Naive B cell (primary cell): ENCODE measurements at regions not wholly inside any gene's neighbourhood (a gene's known extent, or its start where the extent isn't known, plus 50 kb on each side); places are given as distances from the start of the nearest gene placed in this dataset.

Experiments
- ATAC-seq, 2 donors: fragments of 150-1000 bp; cut with Tn5 transposase; 2 replicates each; pipeline ENCODE4 v1.10.0; 2021; ENCODE audit warnings: low read depth in 2 of 2, mild to moderate bottlenecking in 2 of 2, moderate library complexity in 2 of 2
- DNase-seq: peaks from one replicate; pipeline ENCODE4 v3.0.0; 2022
- H3K27ac Mint-ChIP-seq, 6 donors: one replicate each; pipeline ENCODE4 v1.8.0; 2020 to 2022; ENCODE audit warnings: mild to moderate bottlenecking in 6 of 6, mixed read lengths in 6 of 6, moderate library complexity in 5 of 6, inconsistent platforms in 2 of 6
- H3K27me3 Mint-ChIP-seq, 3 donors: one replicate each; pipeline ENCODE4 v1.8.0; 2021 to 2022; ENCODE audit warnings: mixed read lengths in 3 of 3, mild to moderate bottlenecking in 1 of 3
- H3K36me3 Mint-ChIP-seq, 2 donors: one replicate each; pipeline ENCODE4 v1.8.0; 2020 to 2022; ENCODE audit warnings: mixed read lengths in 2 of 2, inconsistent platforms in 1 of 2, mild to moderate bottlenecking in 1 of 2
- H3K4me1 Mint-ChIP-seq, 3 donors: one replicate each; pipeline ENCODE4 v1.8.0; 2020 to 2022; ENCODE audit warnings: mixed read lengths in 3 of 3, inconsistent platforms in 1 of 3, mild to moderate bottlenecking in 1 of 3, moderate library complexity in 1 of 3
- H3K4me3 Mint-ChIP-seq, 8 donors: one replicate each; pipeline ENCODE4 v1.8.0; 2020 to 2022; ENCODE audit warnings: mild to moderate bottlenecking in 8 of 8, mixed read lengths in 8 of 8, moderate library complexity in 8 of 8, inconsistent platforms in 2 of 8
- H3K9me3 Mint-ChIP-seq, 7 donors: one replicate each; pipeline ENCODE4 v1.8.0; 2020 to 2022; ENCODE audit warnings: mixed read lengths in 7 of 7, mild to moderate bottlenecking in 5 of 7, inconsistent platforms in 2 of 7, moderate library complexity in 1 of 7

DNA sequence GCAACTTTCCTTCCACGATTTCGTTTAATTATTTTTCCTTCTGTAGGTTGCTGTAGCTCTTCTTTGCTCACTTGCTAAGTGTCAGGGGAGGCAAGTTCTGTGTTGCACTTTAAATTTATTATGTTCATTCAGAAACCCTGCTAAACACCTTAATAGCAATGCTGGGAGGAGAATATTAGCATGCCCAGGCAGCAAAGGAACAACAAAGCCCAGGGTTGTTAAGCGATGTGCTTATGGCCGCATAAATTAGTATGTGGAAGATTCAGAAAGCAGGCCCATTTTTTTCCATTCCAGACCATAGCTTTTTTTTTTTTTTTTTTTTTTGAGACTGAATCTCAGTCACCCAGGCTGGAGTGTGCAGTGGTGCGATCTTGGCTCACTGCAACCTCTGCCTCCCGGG, 151.3 kb downstream of the BACH1 start:
- ATAC-seq (no peak), DNase-seq (no peak)
- Mint-ChIP-seq H3K36me3 (peaks cover 10 to 14% of the 10 kb centered on the region in 2 donors), H3K27me3 (no peaks in the 10 kb centered on the region), H3K4me1 (peaks cover 0 to 5% (median 2%) of the 10 kb centered on the region in 3 donors), H3K4me3 (peak overlapping the region in 1 of 8 donors; percentile 25), H3K27ac (peak overlapping the region in 1 of 6 donors; percentile 51), H3K9me3 (peaks cover 4 to 20% (median 12%) of the 10 kb centered on the region in 7 donors)

DNA sequence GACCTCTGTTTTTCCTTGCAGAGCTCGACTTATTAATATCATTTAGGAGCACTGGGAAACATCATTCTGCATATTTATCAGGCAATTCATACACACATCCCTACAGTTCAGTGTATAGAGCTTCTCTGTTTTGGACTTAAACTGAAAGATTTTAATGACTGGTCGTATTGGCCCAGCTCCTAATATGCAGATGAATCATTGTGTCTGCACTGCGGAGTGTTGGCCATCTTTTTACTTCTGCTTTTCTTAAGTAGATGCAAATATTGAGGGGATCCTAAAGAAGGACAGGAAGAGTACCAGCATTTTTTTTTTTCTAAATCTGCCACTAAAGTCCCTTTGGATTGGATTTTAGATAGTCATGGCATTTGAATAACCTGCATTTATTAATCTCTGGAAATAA, 154.8 kb downstream of the BACH1 start:
- Mint-ChIP-seq H3K4me3 (no peak overlapping the region), H3K27ac (no peak overlapping the region), H3K36me3 (peaks cover 9 to 10% of the 10 kb centered on the region in 2 donors), H3K9me3 (peaks cover 2 to 17% (median 10%) of the 10 kb centered on the region in 7 donors), H3K4me1 (peaks cover 0 to 5% (median 2%) of the 10 kb centered on the region in 3 donors), H3K27me3 (no peaks in the 10 kb centered on the region)
- no peak for ATAC-seq
- no peak for DNase-seq

DNA sequence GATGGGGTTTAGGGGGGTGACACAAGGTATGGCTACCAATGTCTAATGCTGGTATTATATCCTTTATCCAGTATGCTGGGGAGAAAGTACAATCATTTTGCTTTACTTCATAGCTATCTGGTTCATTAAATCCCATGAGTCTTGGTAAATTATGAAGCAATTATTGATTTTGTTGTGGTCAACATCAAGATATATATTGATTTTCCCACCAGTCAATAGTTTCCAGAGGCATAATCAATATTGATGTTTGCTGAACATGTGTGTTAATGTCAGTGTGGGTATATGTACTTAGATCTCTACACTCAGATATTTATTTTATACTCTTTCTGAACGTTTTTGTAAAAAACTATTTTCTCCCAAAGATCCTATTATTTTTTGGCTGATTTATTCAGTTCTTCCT, 155.5 kb downstream of the BACH1 start:
- Mint-ChIP-seq H3K4me3 (no peak overlapping the region), H3K27ac (no peak overlapping the region), H3K36me3 (peaks cover 4% of the 10 kb centered on the region in 2 donors), H3K27me3 (no peaks in the 10 kb centered on the region), H3K4me1 (peaks cover 0 to 5% (median 2%) of the 10 kb centered on the region in 3 donors), H3K9me3 (peaks cover 2 to 10% (median 5%) of the 10 kb centered on the region in 7 donors)
- no peak for ATAC-seq
- DNase-seq, result no peak

- H3K4me3 Mint-ChIP-seq, result no peak overlapping the region
- ATAC-seq, result no peak
- no peak overlapping the region for H3K27ac Mint-ChIP-seq
These were observed 163.8 kb downstream of the BACH1 start for GRCh38 chr21:29462479-29462878.

DNA sequence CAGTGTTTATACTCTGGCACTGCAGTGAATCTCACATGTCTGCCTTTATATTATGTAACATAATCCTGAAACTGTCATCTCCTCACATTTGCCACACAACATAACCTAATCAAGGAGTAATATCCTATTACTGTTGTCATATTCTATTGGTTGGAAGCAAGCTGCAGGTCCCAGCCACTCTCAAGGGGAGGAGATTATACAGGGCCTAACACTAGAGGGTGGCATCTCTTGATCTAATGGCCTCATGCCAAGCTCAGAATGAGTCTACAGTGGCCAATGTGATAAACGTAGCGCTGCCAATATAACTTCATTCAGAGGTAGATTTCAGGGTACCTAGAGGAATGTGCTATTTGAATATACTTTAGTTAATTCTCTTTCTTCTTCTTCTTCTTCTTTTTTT, 166.8 kb downstream of the BACH1 start:
- Mint-ChIP-seq H3K27me3 (no peaks in the 10 kb centered on the region), H3K4me1 (peaks cover under 1 to 5% (median 5%) of the 10 kb centered on the region in 3 donors), H3K4me3 (no peak overlapping the region), H3K27ac (no peak overlapping the region), H3K9me3 (peaks cover 0 to 11% (median 3%) of the 10 kb centered on the region in 7 donors), H3K36me3 (peaks cover 6 to 10% of the 10 kb centered on the region in 2 donors)
- ATAC-seq (no peak), DNase-seq (no peak)

More at GRCh38 chr21:29462479-29462878, 163.8 kb downstream of the BACH1 start:
- Mint-ChIP-seq H3K27me3 (no peaks in the 10 kb centered on the region), H3K9me3 (peaks cover 0 to 11% (median 3%) of the 10 kb centered on the region in 7 donors), H3K4me1 (no peaks in the 10 kb centered on the region), H3K36me3 (peaks cover 6 to 16% of the 10 kb centered on the region in 2 donors)
- DNase-seq, result no peak

DNA sequence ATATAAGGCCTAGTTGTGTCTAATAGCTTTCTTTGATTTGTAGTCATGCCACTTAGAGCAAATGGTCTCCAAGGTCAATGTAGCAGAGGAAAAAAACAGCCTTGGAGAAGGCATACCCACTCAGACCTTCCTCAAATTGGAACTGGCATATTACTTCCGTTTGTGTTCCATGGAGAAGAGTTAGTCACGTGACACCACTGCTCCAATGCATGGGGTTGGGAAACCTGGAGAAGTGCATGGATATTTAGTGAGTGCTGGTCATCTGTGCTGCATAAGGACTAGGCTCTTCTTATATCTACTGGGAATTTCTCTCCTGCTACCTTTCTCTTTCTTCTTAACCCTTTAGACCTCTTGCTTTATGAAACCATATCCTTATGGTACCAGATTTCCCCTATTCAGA, 167.8 kb downstream of the BACH1 start:
- no peaks in the 10 kb centered on the region for H3K27me3 Mint-ChIP-seq
- ATAC-seq, result no peak
- peaks cover 0 to 4% (median 0%) of the 10 kb centered on the region in 7 donors for H3K9me3 Mint-ChIP-seq
- peaks cover 4 to 9% (median 6%) of the 10 kb centered on the region in 3 donors for H3K4me1 Mint-ChIP-seq
- no peak overlapping the region for H3K4me3 Mint-ChIP-seq
- H3K27ac Mint-ChIP-seq, result no peak overlapping the region
- no peak for DNase-seq
- peaks cover 0 to under 1% of the 10 kb centered on the region in 2 donors for H3K36me3 Mint-ChIP-seq

DNA sequence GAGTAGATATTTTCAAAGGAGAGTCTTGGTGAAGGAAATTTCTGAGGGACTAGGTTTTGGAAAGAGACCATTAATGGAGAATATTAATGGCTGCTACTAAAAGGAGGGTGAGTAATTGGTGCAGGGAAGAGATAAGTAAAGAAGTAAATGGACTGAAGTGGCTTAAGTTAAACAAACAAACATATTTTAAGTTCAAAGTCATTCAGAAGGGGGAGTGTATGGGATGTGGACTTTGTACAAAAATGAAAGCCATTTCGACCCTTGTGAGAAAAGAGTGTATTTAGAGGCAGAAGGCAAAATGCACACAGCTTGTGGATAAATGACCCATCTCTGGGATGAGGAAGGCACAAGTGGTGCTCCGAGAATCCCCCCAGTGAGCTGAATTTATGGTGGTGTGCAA, 171.7 kb downstream of the BACH1 start:
- no peaks in the 10 kb centered on the region for H3K9me3 Mint-ChIP-seq
- peaks cover 0 to 11% of the 10 kb centered on the region in 2 donors for H3K36me3 Mint-ChIP-seq
- no peak overlapping the region for H3K27ac Mint-ChIP-seq
- no peak overlapping the region for H3K4me3 Mint-ChIP-seq
- ATAC-seq, result no peak
- H3K27me3 Mint-ChIP-seq, result no peaks in the 10 kb centered on the region
- H3K4me1 Mint-ChIP-seq, result peaks cover 4 to 10% (median 9%) of the 10 kb centered on the region in 3 donors
- DNase-seq, result no peak

DNA sequence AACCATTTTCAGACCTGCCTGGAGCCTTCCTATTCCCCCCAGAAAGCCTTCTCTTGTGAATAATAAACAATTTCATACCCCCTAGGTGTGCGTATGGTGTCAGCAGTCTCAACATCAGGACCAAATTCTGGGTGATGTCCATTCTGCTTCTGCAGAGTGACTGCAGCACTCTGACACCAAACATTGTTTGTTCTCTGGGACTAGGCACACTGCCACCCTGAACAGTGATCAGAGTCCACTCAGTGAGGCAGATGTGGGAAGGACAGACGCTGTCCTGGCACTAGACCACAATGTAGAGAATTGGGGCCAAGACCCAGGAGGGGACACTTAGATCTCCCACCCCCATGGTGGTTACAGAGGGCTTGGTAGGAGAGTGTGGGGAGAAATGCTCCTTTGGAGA, 175.1 kb downstream of the BACH1 start:
- Mint-ChIP-seq H3K27ac (no peak overlapping the region), H3K4me1 (peaks cover 9 to 19% (median 14%) of the 10 kb centered on the region in 3 donors), H3K9me3 (peaks cover 0 to 2% (median 0%) of the 10 kb centered on the region in 7 donors), H3K4me3 (no peak overlapping the region), H3K27me3 (no peaks in the 10 kb centered on the region), H3K36me3 (peaks cover 0 to 11% of the 10 kb centered on the region in 2 donors)
- DNase-seq, result no peak
- no peak for ATAC-seq

- ATAC-seq, result no peak
- DNase-seq, result no peak
- no peaks in the 10 kb centered on the region for H3K27me3 Mint-ChIP-seq
- H3K9me3 Mint-ChIP-seq, result peaks cover 0 to 2% (median 0%) of the 10 kb centered on the region in 7 donors
- peaks cover 0 to 11% of the 10 kb centered on the region in 2 donors for H3K36me3 Mint-ChIP-seq
- peaks cover 7 to 16% (median 14%) of the 10 kb centered on the region in 3 donors for H3K4me1 Mint-ChIP-seq
- peak overlapping the region in 1 of 8 donors; percentile 14 for H3K4me3 Mint-ChIP-seq
- no peak overlapping the region for H3K27ac Mint-ChIP-seq
These were observed 176.6 kb downstream of the BACH1 start for GRCh38 chr21:29475329-29475728.

DNA sequence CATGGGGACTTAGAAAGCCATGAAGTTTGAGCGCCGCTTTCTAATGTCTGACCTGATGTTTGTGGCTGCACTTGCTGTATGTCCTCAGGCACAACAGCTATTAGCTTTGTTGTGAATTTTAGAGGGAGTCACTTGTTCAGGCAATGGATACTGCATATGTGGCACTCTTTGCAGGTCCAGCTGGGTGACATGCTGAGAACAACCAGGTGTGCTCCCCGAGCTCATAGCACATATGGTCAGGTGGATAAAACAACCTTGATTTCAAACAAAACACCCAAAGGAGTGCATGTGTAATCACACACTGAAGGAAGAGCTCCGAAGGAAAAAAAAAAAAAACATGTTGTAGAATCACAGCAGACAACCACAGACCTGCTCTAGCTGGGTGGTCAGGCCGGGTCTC, 178.6 kb downstream of the BACH1 start:
- Mint-ChIP-seq H3K36me3 (peaks cover 0 to 11% of the 10 kb centered on the region in 2 donors), H3K27me3 (no peaks in the 10 kb centered on the region), H3K4me3 (no peak overlapping the region), H3K27ac (peak overlapping the region in 2 of 6 donors; percentile 42 to 54), H3K9me3 (peaks cover 0 to 2% (median 0%) of the 10 kb centered on the region in 7 donors), H3K4me1 (peaks cover 0 to 9% (median 8%) of the 10 kb centered on the region in 3 donors)
- ATAC-seq, result no peak
- DNase-seq, result no peak

GRCh38 chr21:29477941-29478340, 179.2 kb downstream of the BACH1 start:
- Mint-ChIP-seq H3K9me3 (peaks cover 0 to 3% (median 0%) of the 10 kb centered on the region in 7 donors), H3K36me3 (peaks cover 5 to 9% of the 10 kb centered on the region in 2 donors), H3K27me3 (no peaks in the 10 kb centered on the region), H3K27ac (no peak overlapping the region), H3K4me1 (peaks cover 0 to 9% (median 8%) of the 10 kb centered on the region in 3 donors), H3K4me3 (no peak overlapping the region)
- DNase-seq (no peak), ATAC-seq (no peak)

- ATAC-seq (no peak), DNase-seq (no peak)
- peaks cover 0 to 9% (median 8%) of the 10 kb centered on the region in 3 donors for H3K4me1 Mint-ChIP-seq
- peaks cover 5 to 17% of the 10 kb centered on the region in 2 donors for H3K36me3 Mint-ChIP-seq
- H3K27ac Mint-ChIP-seq, result no peak overlapping the region
- H3K4me3 Mint-ChIP-seq, result no peak overlapping the region
- no peaks in the 10 kb centered on the region for H3K27me3 Mint-ChIP-seq
- H3K9me3 Mint-ChIP-seq, result peaks cover 0 to 5% (median 3%) of the 10 kb centered on the region in 7 donors
These were observed 182.4 kb downstream of the BACH1 start for GRCh38 chr21:29481081-29481480.

DNA sequence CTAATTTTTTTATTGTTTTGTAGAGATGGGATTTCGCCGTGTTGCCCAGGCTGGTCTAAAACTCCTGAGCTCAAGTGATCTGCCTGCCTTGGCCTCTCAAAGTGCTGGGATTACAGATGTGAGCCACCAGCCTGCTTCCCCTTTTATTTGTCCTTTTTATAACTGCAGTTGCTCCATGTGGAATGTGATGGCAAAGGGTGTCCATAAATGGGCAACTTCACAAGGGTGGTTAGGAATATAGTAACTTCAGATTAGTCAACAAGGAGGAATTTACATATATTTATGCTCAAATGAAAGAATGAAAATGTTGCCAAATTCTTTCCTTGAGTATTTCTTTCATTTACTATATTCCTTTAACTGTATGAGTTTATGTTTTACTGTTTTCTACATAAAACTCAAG, 182.9 kb downstream of the BACH1 start:
- Mint-ChIP-seq H3K27ac (no peak overlapping the region), H3K4me3 (no peak overlapping the region), H3K4me1 (peaks cover 0 to 3% (median 2%) of the 10 kb centered on the region in 3 donors), H3K9me3 (peaks cover 0 to 5% (median 3%) of the 10 kb centered on the region in 7 donors), H3K27me3 (no peaks in the 10 kb centered on the region), H3K36me3 (peaks cover 5 to 17% of the 10 kb centered on the region in 2 donors)
- DNase-seq, result no peak
- no peak for ATAC-seq

GRCh38 chr21:29486306-29486807, 187.6 kb downstream of the BACH1 start:
- no peak for ATAC-seq
- H3K36me3 Mint-ChIP-seq, result peaks cover 5 to 17% of the 10 kb centered on the region in 2 donors

More at GRCh38 chr21:29486306-29486807, 187.6 kb downstream of the BACH1 start:
- no peaks in the 10 kb centered on the region for H3K4me1 Mint-ChIP-seq
- H3K27me3 Mint-ChIP-seq, result no peaks in the 10 kb centered on the region
- no peak overlapping the region for H3K4me3 Mint-ChIP-seq
- DNase-seq, result no peak
- no peak overlapping the region for H3K27ac Mint-ChIP-seq
- H3K9me3 Mint-ChIP-seq, result peaks cover 0 to 5% (median 3%) of the 10 kb centered on the region in 7 donors
